ENCODE measurements at regions not wholly inside any gene's neighbourhood (a gene's known extent, or its start where the extent isn't known, plus 50 kb on each side); places are given as distances from the start of the nearest gene placed in this dataset.

DNA sequence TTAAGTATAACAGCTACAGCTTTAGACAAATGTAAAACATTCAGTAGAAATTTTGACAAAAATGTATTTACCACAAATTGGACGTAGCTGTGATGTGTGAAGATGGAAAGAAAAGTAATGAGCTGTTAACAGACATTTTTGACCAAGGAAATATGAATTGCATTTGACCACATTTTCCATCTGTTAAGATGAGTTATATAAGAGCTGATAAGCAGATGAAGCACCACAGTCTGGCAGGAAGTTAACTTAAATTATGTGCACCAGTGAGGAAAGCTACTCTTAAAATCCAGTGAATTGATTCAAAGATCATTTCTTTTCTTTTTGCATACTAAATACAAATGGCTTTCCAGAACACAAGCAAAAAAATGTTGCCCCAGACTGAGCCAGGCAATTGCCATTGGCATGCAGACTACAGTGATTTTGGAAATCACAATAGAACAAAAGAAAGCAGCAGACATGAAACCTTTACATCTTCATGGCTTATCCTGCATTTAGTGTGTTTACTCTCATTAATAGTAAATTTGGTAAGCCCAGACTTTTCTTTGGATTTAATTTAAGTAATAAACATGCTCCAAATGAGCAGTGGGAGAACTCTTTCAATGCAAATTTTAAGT is 493.7 kb downstream of the TMX3 start:
- TF ChIP-seq, protein P1, sequence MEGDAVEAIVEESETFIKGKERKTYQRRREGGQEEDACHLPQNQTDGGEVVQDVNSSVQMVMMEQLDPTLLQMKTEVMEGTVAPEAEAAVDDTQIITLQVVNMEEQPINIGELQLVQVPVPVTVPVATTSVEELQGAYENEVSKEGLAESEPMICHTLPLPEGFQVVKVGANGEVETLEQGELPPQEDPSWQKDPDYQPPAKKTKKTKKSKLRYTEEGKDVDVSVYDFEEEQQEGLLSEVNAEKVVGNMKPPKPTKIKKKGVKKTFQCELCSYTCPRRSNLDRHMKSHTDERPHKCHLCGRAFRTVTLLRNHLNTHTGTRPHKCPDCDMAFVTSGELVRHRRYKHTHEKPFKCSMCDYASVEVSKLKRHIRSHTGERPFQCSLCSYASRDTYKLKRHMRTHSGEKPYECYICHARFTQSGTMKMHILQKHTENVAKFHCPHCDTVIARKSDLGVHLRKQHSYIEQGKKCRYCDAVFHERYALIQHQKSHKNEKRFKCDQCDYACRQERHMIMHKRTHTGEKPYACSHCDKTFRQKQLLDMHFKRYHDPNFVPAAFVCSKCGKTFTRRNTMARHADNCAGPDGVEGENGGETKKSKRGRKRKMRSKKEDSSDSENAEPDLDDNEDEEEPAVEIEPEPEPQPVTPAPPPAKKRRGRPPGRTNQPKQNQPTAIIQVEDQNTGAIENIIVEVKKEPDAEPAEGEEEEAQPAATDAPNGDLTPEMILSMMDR (conservative IDR thresholded peaks at IDR 0.05): no peak
- no peak for TF ChIP-seq ZFX (IDR thresholded peaks at IDR 0.05)

All from C4-2B (cell line).